IPS-NIHi7 (cell line): ENCODE measurements at regions not wholly inside any gene's neighbourhood (a gene's known extent, or its start where the extent isn't known, plus 50 kb on each side); places are given as distances from the start of the nearest gene placed in this dataset.
"Not testable (repeated sequence)": the region's sequence is repeated elsewhere in the genome, so short reads cannot be mapped to it uniquely, and the experiment has no call there.

Source experiments
- DNase-seq: peaks from one replicate; pipeline ENCODE4 v3.0.0; 2012; ENCODE audit warnings: mixed read lengths; ENCODE audit errors: extremely low spot score

- peak; percentile 69 for DNase-seq
Measured at GRCh38 chr3:174540116-174540908, 318.8 kb upstream of the NAALADL2 start.

- DNase-seq, result no peak
Measured at GRCh38 chr3:174541708-174542315, 317.3 kb upstream of the NAALADL2 start.

- no peak for DNase-seq
Measured at GRCh38 chr3:174547801-174548435, 311.2 kb upstream of the NAALADL2 start.

- no peak for DNase-seq
Measured at GRCh38 chr3:174548841-174549623, 310.1 kb upstream of the NAALADL2 start.

DNA sequence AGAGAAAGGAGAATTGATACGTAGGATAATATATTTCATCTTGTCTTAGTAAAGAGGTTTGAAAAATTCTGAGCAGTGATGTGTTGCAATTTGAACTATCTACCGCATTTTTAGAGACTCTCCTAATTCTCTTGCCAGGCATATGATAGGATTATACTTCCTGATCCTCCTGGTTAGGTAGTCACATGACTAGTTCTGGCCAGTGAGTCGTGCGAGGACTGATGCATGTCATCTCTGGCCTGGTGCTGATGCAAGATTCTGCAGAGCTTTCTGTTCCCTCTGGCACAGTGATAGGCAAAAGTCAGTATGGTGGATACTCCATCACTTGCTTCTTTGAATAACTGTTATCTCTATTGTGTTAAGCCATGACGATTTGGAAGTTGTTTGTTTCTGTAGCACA lies 277.6 kb upstream of the NAALADL2 start:
- no peak for DNase-seq

GRCh38 chr3:174583396-174583795 lies 275.7 kb upstream of the NAALADL2 start:
- DNase-seq, result no peak

- DNase-seq, result not testable (repeated sequence)
Measured at GRCh38 chr3:174587137-174587536, 272.0 kb upstream of the NAALADL2 start.

- no peak for DNase-seq
Measured at GRCh38 chr3:174596447-174596982, 262.6 kb upstream of the NAALADL2 start.

DNA sequence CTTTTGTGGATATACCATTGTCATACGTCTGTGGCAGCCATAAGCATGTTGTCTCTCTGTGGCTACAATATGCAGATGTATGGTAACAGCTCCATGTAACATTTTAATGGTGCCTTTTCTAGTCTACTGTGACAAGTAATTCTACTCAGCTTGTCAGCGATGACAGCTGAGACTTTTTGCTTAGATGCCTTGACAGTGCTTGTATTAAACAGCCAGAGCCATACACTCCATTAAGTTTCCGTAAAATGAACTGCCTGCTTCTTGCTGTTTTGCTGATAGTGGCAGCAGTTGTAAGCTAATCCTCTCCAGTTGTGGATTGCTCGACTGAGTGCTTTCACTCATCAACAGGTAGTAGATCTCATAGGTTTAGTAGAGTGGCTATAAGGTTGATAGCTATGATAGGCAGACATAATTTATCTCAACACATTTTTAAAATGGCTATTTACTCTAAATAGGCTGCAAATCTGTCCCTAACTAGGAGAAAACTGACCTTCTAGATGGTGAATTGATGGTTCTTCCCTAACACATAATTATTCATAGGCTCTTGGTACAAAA lies 260.2 kb upstream of the NAALADL2 start:
- DNase-seq, result no peak

DNA sequence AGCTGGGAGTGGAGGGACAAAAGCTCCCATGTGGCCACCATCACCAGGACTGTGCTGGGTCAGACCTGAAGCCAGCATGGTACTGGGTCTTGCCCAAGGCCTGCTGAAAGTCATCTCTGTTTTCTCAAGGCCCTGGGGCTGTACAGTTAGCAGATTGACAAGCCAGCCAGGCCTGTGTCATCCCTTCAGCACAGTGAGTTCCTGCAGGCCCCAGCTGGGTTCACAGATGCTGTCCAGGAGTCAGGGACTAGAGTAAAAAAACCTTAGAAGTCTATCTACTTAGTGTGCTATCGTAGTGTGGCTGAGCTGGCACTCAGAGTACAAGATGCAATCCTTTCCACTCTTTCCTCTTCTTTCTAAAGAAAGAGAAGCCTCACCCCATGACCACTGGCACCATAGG lies 246.0 kb upstream of the NAALADL2 start:
- DNase-seq, result no peak

DNA sequence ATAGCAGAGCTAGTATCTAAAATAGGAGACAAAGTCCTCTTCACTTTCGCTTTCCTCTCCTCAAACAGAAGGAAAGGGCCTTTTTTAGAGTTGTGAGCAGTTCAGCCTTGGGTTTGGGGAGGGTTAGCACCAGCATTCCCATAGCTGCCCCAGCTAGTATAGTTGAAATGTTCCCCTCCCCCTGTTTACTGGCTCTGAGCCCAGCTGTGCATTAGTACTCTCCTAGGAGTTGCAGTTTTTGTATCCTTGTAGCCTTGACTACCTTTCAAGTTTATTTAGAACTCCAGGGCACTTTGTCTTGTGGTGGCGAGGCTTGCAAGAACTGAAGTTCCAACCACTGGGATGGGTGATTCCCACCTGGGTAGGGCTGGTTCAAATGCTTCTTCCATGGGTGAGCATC lies 245.1 kb upstream of the NAALADL2 start:
- DNase-seq, result no peak

GRCh38 chr3:174618368-174619080 lies 240.6 kb upstream of the NAALADL2 start:
- no peak for DNase-seq

GRCh38 chr3:174619239-174619638 lies 239.9 kb upstream of the NAALADL2 start:
- DNase-seq, result no peak

GRCh38 chr3:174620138-174620537 lies 239.0 kb upstream of the NAALADL2 start:
- no peak for DNase-seq

DNA sequence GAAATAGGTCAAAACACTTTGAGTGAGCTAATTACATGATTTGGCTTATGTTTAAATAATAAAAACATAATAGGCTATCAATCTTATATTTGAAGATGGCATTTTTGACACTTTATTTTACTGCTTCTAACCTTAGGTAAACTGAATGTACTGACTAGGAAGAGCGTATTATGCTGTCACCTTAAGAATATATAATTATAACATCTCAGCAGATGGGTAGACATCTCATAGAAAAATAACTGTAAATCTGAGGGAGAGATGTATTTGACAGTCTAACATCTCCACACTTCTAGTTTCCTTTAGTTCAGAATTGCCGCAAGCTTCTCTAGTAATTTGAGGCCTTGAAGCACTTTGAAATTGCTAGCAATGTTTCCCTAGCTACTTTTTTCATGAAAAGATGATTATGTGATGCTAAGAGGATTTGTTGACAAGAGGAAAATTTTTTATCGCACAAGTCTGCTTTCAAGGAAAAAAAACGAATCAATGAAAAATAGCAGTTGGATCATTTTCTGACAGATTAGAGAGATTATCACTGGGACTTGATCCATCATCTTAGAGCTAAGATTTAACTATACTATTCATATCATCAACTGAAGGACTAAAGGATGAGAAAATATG lies 238.2 kb upstream of the NAALADL2 start:
- DNase-seq, result no peak

DNA sequence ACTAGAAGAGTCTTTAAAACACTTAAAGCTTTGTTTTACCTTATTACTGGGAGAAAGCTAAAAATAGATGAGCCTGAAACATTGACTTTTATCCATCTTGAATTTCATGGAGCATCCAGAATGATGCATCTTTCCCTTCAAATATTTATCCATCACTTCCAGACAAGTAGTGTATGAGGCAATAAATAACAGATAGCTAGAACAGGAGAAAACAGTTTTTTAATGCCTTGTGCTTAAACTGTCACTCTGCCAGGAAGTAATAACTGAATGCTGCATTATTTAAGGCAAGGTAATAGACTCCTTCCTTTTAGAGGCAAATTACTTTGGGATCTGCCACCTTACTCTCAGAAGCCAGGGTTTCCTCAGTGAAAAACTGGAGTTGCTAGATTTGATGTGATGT lies 225.8 kb upstream of the NAALADL2 start:
- DNase-seq, result no peak

DNA sequence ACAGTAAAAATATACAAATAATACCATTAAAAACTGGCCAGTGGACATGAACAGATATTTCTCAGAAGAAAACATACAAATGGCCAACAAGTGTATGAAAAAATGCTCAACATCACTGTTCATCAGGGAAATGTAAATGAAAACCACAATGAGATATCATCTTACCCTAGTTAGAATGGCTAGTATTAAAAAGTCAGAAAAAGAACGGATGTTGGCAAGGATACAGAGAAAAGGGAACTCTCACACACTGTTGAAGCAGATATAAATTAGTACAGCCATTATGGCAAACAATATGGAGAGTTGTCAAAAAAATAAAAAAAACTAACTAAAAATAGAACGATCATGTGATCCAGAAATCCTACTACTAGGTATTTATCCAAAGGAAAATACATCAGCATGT lies 222.7 kb upstream of the NAALADL2 start:
- no peak for DNase-seq

- DNase-seq, result no peak
Measured at GRCh38 chr3:174639406-174639805, 219.7 kb upstream of the NAALADL2 start.

DNA sequence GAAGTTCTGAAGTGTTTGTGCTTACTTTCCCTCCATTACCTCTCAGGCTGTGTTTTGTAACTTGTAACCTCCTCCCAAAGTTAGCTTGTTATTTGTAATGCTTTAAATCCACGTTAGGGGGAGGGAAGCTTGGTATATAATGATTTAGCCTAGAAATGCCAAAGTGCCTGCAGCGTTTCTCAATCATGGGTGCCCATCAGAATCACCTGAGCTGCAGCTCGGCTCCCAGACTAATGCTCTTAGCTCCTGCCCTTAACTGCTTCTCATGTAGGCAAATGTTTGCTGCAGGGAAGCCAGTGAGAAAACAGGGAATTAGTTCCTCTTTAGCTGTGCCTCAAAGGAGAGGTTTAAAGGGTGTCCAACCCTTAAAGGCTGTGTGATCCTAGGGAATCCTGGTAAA lies 219.2 kb upstream of the NAALADL2 start:
- DNase-seq, result no peak

- DNase-seq, result no peak
Measured at GRCh38 chr3:174640932-174641331, 218.2 kb upstream of the NAALADL2 start.

DNA sequence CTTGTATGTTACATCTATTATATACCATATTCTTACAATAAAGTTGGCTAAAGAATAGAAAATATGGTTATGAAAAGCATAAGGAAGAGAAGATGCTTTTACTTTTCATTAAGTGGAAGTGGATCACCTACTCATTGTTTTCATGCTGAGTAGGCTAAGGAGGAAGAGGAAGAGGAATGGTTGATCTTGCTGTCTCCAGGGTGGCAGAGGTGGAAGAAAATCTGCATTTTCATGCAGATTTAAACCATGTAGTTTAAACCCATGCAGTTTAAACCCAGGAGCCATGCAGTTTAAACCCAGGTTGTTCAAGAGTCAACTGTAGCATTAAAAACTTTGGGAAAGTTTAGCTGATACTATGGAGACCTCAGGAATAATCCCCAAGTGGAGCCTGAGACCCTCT lies 214.8 kb upstream of the NAALADL2 start:
- no peak for DNase-seq
